Mononuclear cell (primary cell): ENCODE measurements at regions not wholly inside any gene's neighbourhood (a gene's known extent, or its start where the extent isn't known, plus 50 kb on each side); places are given as distances from the start of the nearest gene placed in this dataset.

Experiments used
- H3K27me3 ChIP-seq: 2 replicates; pipeline ENCODE4 v1.6.0; 2011; ENCODE audit warnings: low read length, control low read depth; ENCODE audit not compliant: insufficient read depth
- H3K4me1 ChIP-seq: 2 replicates; pipeline ENCODE4 v1.5.1; 2011; ENCODE audit warnings: mild to moderate bottlenecking, low read length, control low read depth; ENCODE audit not compliant: insufficient read depth
- H3K4me3 ChIP-seq: 2 replicates; pipeline ENCODE4 v1.5.1; 2011; ENCODE audit warnings: mild to moderate bottlenecking, low read length, moderate library complexity
- H3K9me3 ChIP-seq: 2 replicates; pipeline ENCODE4 v1.5.1; 2011; ENCODE audit warnings: low read depth, mild to moderate bottlenecking, control low read depth, low read length

GRCh38 chr6:139533573-139534471, 159.4 kb upstream of the CITED2 start:
- H3K9me3 ChIP-seq, result no peaks in the 10 kb centered on the region
- H3K4me1 ChIP-seq, result peaks cover 32% of the 10 kb centered on the region
- H3K27me3 ChIP-seq, result no peaks in the 10 kb centered on the region
- no peak overlapping the region for H3K4me3 ChIP-seq

- Histone ChIP-seq H3K4me3 (no peak overlapping the region), H3K27me3 (no peaks in the 10 kb centered on the region), H3K4me1 (peaks cover 32% of the 10 kb centered on the region), H3K9me3 (no peaks in the 10 kb centered on the region)
These were observed 158.7 kb upstream of the CITED2 start for GRCh38 chr6:139533171-139533570.

- H3K9me3 ChIP-seq, result no peaks in the 10 kb centered on the region
These were observed 157.0 kb upstream of the CITED2 start for GRCh38 chr6:139531148-139532115.

GRCh38 chr6:139530561-139530960, 156.1 kb upstream of the CITED2 start:
- no peak overlapping the region for H3K4me3 ChIP-seq
- H3K4me1 ChIP-seq, result peaks cover 32% of the 10 kb centered on the region
- no peaks in the 10 kb centered on the region for H3K27me3 ChIP-seq
- no peaks in the 10 kb centered on the region for H3K9me3 ChIP-seq

More at GRCh38 chr6:139531148-139532115, 157.0 kb upstream of the CITED2 start:
- H3K27me3 ChIP-seq, result no peaks in the 10 kb centered on the region
- H3K4me1 ChIP-seq, result peaks cover 32% of the 10 kb centered on the region
- H3K4me3 ChIP-seq, result no peak overlapping the region

- H3K4me3 ChIP-seq, result no peak overlapping the region
- no peaks in the 10 kb centered on the region for H3K27me3 ChIP-seq
- peaks cover 22% of the 10 kb centered on the region for H3K4me1 ChIP-seq
- no peaks in the 10 kb centered on the region for H3K9me3 ChIP-seq
These were observed 155.0 kb upstream of the CITED2 start for GRCh38 chr6:139529420-139529819.

GRCh38 chr6:139528471-139528870, 154.0 kb upstream of the CITED2 start:
- no peak overlapping the region for H3K4me3 ChIP-seq
- no peaks in the 10 kb centered on the region for H3K27me3 ChIP-seq
- H3K4me1 ChIP-seq, result peaks cover 13% of the 10 kb centered on the region
- H3K9me3 ChIP-seq, result no peaks in the 10 kb centered on the region

- Histone ChIP-seq H3K4me3 (no peak overlapping the region), H3K9me3 (no peaks in the 10 kb centered on the region), H3K4me1 (peaks cover 4% of the 10 kb centered on the region), H3K27me3 (no peaks in the 10 kb centered on the region)
These were observed 151.0 kb upstream of the CITED2 start for GRCh38 chr6:139525415-139525814.

DNA sequence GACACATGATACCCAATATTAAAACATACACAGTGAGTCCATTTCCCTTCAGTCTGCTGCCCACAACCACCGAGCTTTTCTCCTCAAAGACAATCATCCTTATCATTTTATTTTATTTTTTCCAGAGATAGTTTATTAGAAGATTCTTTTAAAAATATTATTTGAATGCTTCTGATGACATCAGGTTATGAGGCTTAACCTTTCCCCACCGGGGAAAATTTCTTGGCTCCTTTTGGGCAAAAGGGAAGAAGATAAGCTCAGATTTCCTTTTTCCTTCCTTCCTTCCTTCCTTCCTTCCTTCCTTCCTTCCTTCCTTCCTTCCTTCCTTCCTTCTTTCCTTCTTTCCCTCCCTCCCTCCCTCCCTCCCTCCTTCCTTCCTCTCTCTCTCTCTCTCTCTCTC, 149.5 kb upstream of the CITED2 start:
- Histone ChIP-seq H3K27me3 (no peaks in the 10 kb centered on the region), H3K9me3 (no peaks in the 10 kb centered on the region), H3K4me1 (no peaks in the 10 kb centered on the region), H3K4me3 (no peak overlapping the region)

GRCh38 chr6:139522511-139523220, 148.2 kb upstream of the CITED2 start:
- H3K27me3 ChIP-seq, result no peaks in the 10 kb centered on the region
- H3K4me1 ChIP-seq, result peaks cover 9% of the 10 kb centered on the region
- H3K4me3 ChIP-seq, result no peak overlapping the region
- no peaks in the 10 kb centered on the region for H3K9me3 ChIP-seq

DNA sequence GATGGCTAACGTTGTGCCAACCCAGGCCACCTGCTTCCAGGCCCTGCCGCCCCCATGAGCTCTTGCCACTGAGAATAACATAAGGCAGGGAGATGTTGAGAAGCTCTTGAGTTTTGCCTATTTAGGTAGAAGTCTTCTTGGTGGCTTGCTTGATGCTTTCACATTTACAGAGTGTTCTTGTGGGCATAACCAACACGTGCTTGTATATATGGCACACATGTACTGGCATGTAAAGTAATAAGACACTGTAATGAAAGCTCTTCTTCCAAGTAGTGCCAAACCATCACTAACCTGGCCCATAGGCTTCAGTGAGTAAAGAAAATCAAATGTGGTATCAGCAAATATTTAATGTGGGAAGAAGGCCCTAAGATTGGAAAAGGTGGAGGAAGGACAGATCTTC, 146.9 kb upstream of the CITED2 start:
- H3K9me3 ChIP-seq, result no peaks in the 10 kb centered on the region

DNA sequence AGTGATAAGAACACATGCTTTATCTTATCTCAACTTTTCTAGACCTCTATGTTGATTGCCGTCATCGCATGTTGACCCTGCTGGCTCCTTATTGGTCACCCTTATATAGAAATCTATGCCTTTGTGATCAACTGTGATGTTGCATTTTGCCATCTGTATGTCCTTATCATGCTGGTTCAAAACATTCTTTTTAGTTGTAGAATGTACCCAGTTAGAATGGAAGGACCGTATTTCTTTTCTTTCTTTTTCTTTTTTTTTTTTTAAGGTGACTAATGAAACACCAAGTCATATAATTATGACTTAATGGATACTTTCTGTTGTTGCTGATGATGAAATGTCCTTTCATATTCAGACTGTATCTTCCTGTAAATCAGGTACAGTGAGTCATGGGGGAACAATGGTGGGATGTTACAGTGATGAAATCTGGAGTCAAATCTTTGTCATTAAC, 145.9 kb upstream of the CITED2 start:
- Histone ChIP-seq H3K9me3 (no peaks in the 10 kb centered on the region), H3K4me3 (no peak overlapping the region), H3K4me1 (peaks cover 10% of the 10 kb centered on the region), H3K27me3 (no peaks in the 10 kb centered on the region)

More for the DNA sequence above, 146.9 kb upstream of the CITED2 start:
- H3K27me3 ChIP-seq, result no peaks in the 10 kb centered on the region
- peaks cover 10% of the 10 kb centered on the region for H3K4me1 ChIP-seq
- H3K4me3 ChIP-seq, result no peak overlapping the region

DNA sequence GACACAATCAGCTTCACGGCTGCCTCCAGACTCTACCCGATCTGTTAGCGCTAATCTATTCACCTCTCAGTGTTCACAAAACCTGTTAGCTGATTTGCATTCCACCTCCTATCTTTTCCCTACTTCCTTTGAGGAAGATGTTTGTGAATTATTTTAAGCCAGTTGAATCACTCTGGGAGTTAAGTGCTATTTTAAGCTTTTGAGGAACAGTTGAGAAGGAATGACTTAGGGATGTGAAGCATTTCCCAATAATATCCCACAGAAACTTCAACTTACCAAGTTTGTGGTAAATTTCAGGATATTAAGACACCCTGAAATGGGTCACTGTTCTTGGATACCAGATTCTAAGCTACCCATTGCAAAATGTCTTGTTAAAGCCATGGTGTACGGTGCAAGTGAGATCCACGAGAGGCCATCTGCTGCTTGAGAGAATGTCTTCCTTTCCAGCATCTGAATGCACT, 145.2 kb upstream of the CITED2 start:
- H3K4me1 ChIP-seq, result peaks cover 10% of the 10 kb centered on the region
- H3K4me3 ChIP-seq, result no peak overlapping the region
- no peaks in the 10 kb centered on the region for H3K9me3 ChIP-seq
- H3K27me3 ChIP-seq, result no peaks in the 10 kb centered on the region

GRCh38 chr6:139519097-139519496, 144.6 kb upstream of the CITED2 start:
- Histone ChIP-seq H3K4me1 (peaks cover 10% of the 10 kb centered on the region), H3K4me3 (no peak overlapping the region), H3K9me3 (no peaks in the 10 kb centered on the region), H3K27me3 (no peaks in the 10 kb centered on the region)

DNA sequence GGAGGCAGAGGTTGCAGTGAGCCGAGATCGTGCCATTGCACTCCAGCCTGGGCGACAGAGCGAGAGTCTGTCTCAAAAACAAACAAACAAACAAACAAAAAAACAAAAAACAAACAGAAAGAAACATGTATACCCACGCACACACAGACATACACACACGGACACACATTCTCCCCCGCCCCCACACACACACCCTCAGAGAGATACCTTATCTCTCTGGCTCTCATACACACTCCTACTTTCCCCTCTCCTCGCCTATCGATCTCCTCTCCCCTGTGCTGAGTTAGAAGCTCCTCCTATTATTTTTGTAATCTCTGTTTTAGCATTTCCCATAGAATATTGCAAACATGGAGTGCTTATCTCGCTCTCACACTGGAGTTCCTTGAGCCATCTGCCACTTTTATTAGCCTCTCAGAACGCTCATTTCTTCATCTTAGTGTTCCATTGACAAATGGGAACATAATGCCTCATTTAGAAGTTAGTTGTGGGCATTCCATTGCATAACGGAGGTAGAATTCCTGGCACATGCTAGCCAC, 144.2 kb upstream of the CITED2 start:
- H3K27me3 ChIP-seq, result no peaks in the 10 kb centered on the region
- H3K4me3 ChIP-seq, result no peak overlapping the region
- peaks cover 10% of the 10 kb centered on the region for H3K4me1 ChIP-seq
- no peaks in the 10 kb centered on the region for H3K9me3 ChIP-seq
